ENCODE measurements at regions not wholly inside any gene's neighbourhood (a gene's known extent, or its start where the extent isn't known, plus 50 kb on each side); places are given as distances from the start of the nearest gene placed in this dataset.

- no peak for DNase-seq (ENCODE audit: low read depth)
- TF ChIP-seq CTCF (IDR thresholded peaks at IDR 0.05; ENCODE audit: low read length, missing control alignments), result no peak
Measured at GRCh38 chr1:36540056-36540455, 57.3 kb upstream of the CSF3R start.

DNA sequence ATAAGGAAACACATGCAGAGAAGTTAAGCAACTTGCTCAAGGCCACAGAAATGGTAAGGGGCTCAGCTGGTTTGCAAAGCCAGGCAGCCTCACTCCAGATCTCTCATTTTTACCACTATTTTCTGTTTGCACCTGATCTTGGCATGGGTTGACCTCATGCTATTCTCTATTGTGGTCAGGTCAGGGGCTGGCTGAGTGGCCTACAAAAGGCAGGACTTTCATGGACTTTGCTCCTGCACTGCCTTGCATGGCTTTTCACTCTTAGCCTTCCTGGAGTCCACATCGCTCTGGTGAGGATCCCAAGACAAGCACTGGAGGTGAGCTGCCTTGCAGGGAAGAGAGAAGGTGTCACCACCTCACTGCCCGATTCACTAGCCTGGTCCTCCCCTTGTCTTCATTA, 56.8 kb upstream of the CSF3R start:
- no peak for DNase-seq (ENCODE audit: low read depth)
- H3K4me3 ChIP-seq (replicated peaks; ENCODE audit: low read depth, low read length), result no peak overlapping the region
- TF ChIP-seq CTCF (IDR thresholded peaks at IDR 0.05; ENCODE audit: low read length, missing control alignments), result no peak

More at GRCh38 chr1:36540056-36540455, 57.3 kb upstream of the CSF3R start:
- H3K4me3 ChIP-seq (replicated peaks; ENCODE audit: low read depth, low read length), result no peak overlapping the region

DNA sequence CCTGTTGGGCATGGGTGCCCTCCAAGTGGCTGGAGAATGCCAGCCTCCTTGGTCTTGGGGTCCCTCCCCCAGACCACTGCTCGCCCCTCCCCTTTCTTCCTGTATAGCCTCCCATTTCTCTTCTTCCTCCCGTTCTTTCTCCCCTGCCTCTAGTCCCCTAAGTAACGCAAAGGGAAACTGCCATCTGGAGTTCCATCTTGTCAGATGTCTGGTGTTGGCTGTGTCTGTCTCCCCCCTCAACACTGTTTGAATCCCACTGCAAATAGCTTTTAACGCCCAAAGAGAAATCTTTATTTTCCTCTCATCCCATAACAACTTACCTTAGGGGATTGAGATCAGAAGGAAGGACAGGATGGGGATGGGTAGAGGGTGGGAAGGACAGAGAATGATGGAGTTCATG, 55.3 kb upstream of the CSF3R start:
- TF ChIP-seq CTCF (IDR thresholded peaks at IDR 0.05; ENCODE audit: low read length, missing control alignments), result no peak
- no peak overlapping the region for H3K4me3 ChIP-seq (replicated peaks; ENCODE audit: low read depth, low read length)
- no peak for DNase-seq (ENCODE audit: low read depth)

DNA sequence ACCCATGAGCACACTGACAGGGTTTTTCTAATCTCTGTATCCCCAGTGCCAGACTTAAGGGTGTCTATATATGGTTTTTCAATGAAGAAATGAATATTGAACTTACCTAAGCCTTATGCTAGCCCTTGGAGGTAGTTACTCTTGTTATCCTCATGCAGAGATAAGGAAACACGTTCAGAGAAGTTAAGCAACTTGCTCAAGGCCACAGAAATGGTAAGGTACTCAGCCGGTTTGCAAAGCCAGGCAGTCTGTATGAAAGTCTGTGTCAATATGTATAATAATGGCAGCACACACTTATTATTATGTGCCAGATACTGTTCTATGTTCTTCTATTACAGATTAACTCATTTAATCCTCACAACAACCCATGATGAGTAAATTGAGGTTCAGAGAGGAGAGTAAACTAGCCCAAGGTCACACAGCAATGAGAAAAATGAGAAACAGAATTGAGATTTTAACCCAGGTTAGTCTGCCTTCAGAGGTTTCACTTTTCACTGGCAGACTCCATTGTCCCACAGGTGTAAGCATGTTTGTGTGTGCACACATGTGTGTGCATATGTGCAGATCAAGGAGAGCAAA, 54.6 kb upstream of the CSF3R start:
- no peak for TF ChIP-seq CTCF (IDR thresholded peaks at IDR 0.05; ENCODE audit: low read length, missing control alignments)
- no peak for DNase-seq (ENCODE audit: low read depth)
- no peak overlapping the region for H3K4me3 ChIP-seq (replicated peaks; ENCODE audit: low read depth, low read length)

GRCh38 chr1:36536727-36537126, 54.0 kb upstream of the CSF3R start:
- TF ChIP-seq CTCF (IDR thresholded peaks at IDR 0.05; ENCODE audit: low read length, missing control alignments), result no peak
- no peak overlapping the region for H3K4me3 ChIP-seq (replicated peaks; ENCODE audit: low read depth, low read length)
- DNase-seq (ENCODE audit: low read depth), result no peak

DNA sequence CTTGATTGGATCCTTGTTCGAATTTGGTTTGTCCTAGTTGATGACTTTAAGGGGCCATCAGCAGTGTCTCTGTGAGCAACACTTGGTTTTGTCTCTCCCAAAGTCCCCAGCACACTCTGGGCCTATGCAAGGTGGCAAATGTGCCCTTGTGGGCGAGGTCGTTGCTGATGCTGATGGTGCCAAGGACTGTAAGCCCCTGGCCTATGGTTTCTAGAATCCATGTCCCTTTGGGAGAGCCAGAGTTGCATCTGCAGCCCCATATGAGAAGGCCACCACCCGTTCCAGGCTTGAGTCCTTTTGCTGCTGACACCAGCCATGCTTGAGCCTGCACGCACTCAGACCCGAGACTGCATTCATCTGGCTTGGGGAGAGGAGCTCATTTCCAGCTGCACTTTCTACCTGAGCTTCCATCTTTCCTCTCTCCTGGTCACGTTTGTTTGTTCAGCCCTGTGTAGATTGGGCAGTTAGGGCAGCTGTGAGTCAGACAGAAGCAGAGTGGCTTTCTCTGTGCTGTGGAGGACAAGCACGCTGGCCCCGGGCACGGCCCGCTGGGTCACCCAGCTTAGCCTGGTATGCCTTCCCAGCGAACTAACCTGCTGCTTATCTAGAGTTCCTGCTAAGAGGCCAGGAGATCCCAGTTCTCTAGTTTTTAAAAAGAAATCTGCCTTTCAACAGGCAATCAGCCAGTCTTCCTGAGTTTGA, 52.1 kb upstream of the CSF3R start:
- DNase-seq (ENCODE audit: low read depth), result no peak
- no peak overlapping the region for H3K4me3 ChIP-seq (replicated peaks; ENCODE audit: low read depth, low read length)

More for the DNA sequence above, 52.1 kb upstream of the CSF3R start:
- TF ChIP-seq CTCF (IDR thresholded peaks at IDR 0.05; ENCODE audit: low read length, missing control alignments), result no peak

All from fibroblast of pulmonary artery (primary cell).